ENCODE measurements at regions not wholly inside any gene's neighbourhood (a gene's known extent, or its start where the extent isn't known, plus 50 kb on each side); places are given as distances from the start of the nearest gene placed in this dataset.

DNA sequence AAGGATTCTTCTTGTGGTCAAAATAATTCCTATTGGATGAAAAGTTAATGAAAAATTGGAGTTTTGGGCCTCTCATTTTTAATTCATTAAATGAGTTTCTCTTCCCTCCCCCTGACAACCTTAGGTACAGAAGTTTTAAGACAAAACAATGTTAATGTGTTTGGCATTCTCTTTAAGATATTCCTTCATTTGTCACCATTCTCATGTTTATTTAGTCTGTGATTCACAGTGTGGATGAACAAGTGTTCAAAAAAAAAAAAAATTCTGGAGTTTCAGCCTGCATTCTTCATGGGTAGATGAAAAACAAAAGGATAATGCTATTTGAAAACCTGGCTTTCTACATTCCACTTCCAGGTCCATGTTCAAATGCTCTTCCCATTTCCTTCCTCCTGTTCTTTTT is 172.6 kb upstream of the LUZP2 start:
- TF ChIP-seq, protein P1, sequence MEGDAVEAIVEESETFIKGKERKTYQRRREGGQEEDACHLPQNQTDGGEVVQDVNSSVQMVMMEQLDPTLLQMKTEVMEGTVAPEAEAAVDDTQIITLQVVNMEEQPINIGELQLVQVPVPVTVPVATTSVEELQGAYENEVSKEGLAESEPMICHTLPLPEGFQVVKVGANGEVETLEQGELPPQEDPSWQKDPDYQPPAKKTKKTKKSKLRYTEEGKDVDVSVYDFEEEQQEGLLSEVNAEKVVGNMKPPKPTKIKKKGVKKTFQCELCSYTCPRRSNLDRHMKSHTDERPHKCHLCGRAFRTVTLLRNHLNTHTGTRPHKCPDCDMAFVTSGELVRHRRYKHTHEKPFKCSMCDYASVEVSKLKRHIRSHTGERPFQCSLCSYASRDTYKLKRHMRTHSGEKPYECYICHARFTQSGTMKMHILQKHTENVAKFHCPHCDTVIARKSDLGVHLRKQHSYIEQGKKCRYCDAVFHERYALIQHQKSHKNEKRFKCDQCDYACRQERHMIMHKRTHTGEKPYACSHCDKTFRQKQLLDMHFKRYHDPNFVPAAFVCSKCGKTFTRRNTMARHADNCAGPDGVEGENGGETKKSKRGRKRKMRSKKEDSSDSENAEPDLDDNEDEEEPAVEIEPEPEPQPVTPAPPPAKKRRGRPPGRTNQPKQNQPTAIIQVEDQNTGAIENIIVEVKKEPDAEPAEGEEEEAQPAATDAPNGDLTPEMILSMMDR (IDR thresholded peaks at IDR 0.05; ENCODE audit: low read length), result no peak
- TF ChIP-seq EZH2phosphoT487 (IDR thresholded peaks at IDR 0.05; ENCODE audit: low read length), result no peak

Data from MM.1S (cell line).